Ishikawa (cell line): ENCODE measurements at regions not wholly inside any gene's neighbourhood (a gene's known extent, or its start where the extent isn't known, plus 50 kb on each side); places are given as distances from the start of the nearest gene placed in this dataset.

Experiments
- CEBPB ChIP-seq: IDR thresholded peaks from 2 replicates; pipeline ENCODE4 v1.6.1; 2012
- CREB1 ChIP-seq: IDR thresholded peaks from 2 replicates; pipeline ENCODE4 v1.6.1; 2012; ENCODE audit warnings: low read depth
- EP300 ChIP-seq: IDR thresholded peaks from 2 replicates; pipeline ENCODE4 v1.6.1; 2012; ENCODE audit warnings: borderline replicate concordance
- FOXM1 ChIP-seq: IDR thresholded peaks from 2 replicates; pipeline ENCODE4 v1.6.1; 2012; ENCODE audit warnings: low read depth, borderline replicate concordance
- NFIC ChIP-seq: IDR thresholded peaks from 2 replicates; pipeline ENCODE4 v1.6.1; 2012
- RAD21 ChIP-seq: IDR thresholded peaks from 2 replicates; pipeline ENCODE4 v1.6.1; 2012; ENCODE audit warnings: low read depth
- REST ChIP-seq: IDR thresholded peaks from 2 replicates; pipeline ENCODE4 v1.6.1; 2012; ENCODE audit warnings: low read depth, mild to moderate bottlenecking
- TAF1 ChIP-seq: IDR thresholded peaks from 2 replicates; pipeline ENCODE4 v1.6.1; 2012; ENCODE audit warnings: low read depth, mild to moderate bottlenecking
- TEAD4 ChIP-seq: IDR thresholded peaks from 2 replicates; pipeline ENCODE4 v1.6.1; 2012
- YY1 ChIP-seq: IDR thresholded peaks from 2 replicates; pipeline ENCODE4 v1.6.1; 2012; ENCODE audit warnings: low read depth
- TF ChIP-seq, protein P1 (sequence below): IDR thresholded peaks from 2 replicates; pipeline ENCODE4 v1.6.1; 2012
- TF ChIP-seq, protein P2 (sequence below): IDR thresholded peaks from 2 replicates; pipeline ENCODE4 v1.6.1; 2012

GRCh38 chr1:199612976-199613774, 414.3 kb upstream of the NR5A2 start:
- TF ChIP-seq, protein P1, sequence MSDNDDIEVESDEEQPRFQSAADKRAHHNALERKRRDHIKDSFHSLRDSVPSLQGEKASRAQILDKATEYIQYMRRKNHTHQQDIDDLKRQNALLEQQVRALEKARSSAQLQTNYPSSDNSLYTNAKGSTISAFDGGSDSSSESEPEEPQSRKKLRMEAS: no peak
- no peak for TF ChIP-seq FOXM1
- TF ChIP-seq CREB1: no peak
- no peak for TF ChIP-seq REST
- TF ChIP-seq EP300: no peak
- TF ChIP-seq RAD21: no peak
- TF ChIP-seq CEBPB: no peak
- TF ChIP-seq TAF1: no peak
- TF ChIP-seq NFIC: no peak
- no peak for TF ChIP-seq YY1
- no peak for TF ChIP-seq TEAD4
- TF ChIP-seq, protein P2, sequence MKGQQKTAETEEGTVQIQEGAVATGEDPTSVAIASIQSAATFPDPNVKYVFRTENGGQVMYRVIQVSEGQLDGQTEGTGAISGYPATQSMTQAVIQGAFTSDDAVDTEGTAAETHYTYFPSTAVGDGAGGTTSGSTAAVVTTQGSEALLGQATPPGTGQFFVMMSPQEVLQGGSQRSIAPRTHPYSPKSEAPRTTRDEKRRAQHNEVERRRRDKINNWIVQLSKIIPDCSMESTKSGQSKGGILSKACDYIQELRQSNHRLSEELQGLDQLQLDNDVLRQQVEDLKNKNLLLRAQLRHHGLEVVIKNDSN: no peak
